Trophoblast cell (in vitro differentiated cells and primary cell): ENCODE measurements at regions not wholly inside any gene's neighbourhood (a gene's known extent, or its start where the extent isn't known, plus 50 kb on each side); places are given as distances from the start of the nearest gene placed in this dataset.

ENCODE experiments used
- DNase-seq, 2 donors: peaks; one replicate each; pipeline ENCODE4 v3.0.0-alpha.2; 2016
- H2AFZ ChIP-seq: 2 replicates; pipeline ENCODE4 v1.6.1; 2013; ENCODE audit warnings: low read length, moderate library complexity, mild to moderate bottlenecking; ENCODE audit not compliant: insufficient read depth, poor library complexity
- H2AK5ac ChIP-seq: 2 replicates; pipeline ENCODE4 v1.6.1; 2013; ENCODE audit warnings: mild to moderate bottlenecking, low read length
- H2BK120ac ChIP-seq: 2 replicates; pipeline ENCODE4 v1.6.1; 2013; ENCODE audit warnings: low read length, mild to moderate bottlenecking, moderate library complexity; ENCODE audit not compliant: insufficient read depth, poor library complexity
- H2BK12ac ChIP-seq: 2 replicates; pipeline ENCODE4 v1.6.1; 2013; ENCODE audit warnings: mild to moderate bottlenecking, low read length, moderate library complexity
- H2BK5ac ChIP-seq: 2 replicates; pipeline ENCODE4 v1.6.1; 2013; ENCODE audit warnings: low read length, low read depth, moderate library complexity, mild to moderate bottlenecking; ENCODE audit not compliant: poor library complexity
- H3K14ac ChIP-seq: 2 replicates; pipeline ENCODE4 v1.6.1; 2013; ENCODE audit warnings: mild to moderate bottlenecking, low read length
- H3K18ac ChIP-seq: 2 replicates; pipeline ENCODE4 v1.6.1; 2013; ENCODE audit warnings: mild to moderate bottlenecking, low read length
- H3K23ac ChIP-seq: 2 replicates; pipeline ENCODE4 v1.6.1; 2013; ENCODE audit warnings: low read length
- H3K27ac ChIP-seq: 2 replicates; pipeline ENCODE4 v1.5.1; 2013; ENCODE audit warnings: low read depth, mild to moderate bottlenecking, inconsistent platforms, low read length, moderate library complexity
- H3K27me3 ChIP-seq: 2 replicates; pipeline ENCODE4 v1.6.1; 2013; ENCODE audit warnings: inconsistent platforms, mild to moderate bottlenecking, low read length, moderate library complexity; ENCODE audit not compliant: insufficient read depth
- H3K36me3 ChIP-seq, 2 experiments: 1 replicate in 1 of 2; 2 replicates in 1 of 2; pipeline ENCODE4 v1.6.1; 2013; ENCODE audit warnings: low read length in 2 of 2, mild to moderate bottlenecking in 2 of 2, moderate library complexity in 1 of 2; ENCODE audit not compliant: insufficient read depth in 2 of 2, control insufficient read depth in 1 of 2
- H3K4ac ChIP-seq: 2 replicates; pipeline ENCODE4 v1.6.1; 2013; ENCODE audit warnings: low read depth, mild to moderate bottlenecking, low read length, moderate library complexity
- H3K4me1 ChIP-seq, 2 experiments: 1 replicate in 1 of 2; 2 replicates in 1 of 2; pipeline ENCODE4 v1.6.1; 2013; ENCODE audit warnings: low read length in 2 of 2, mild to moderate bottlenecking in 2 of 2, moderate library complexity in 1 of 2; ENCODE audit not compliant: insufficient read depth in 2 of 2, control insufficient read depth in 1 of 2
- H3K4me2 ChIP-seq: 2 replicates; pipeline ENCODE4 v1.6.1; 2013; ENCODE audit warnings: inconsistent platforms, mild to moderate bottlenecking, low read length, moderate library complexity
- H3K4me3 ChIP-seq: 2 replicates; pipeline ENCODE4 v1.5.1; 2013; ENCODE audit warnings: mild to moderate bottlenecking, low read depth, low read length, inconsistent platforms
- H3K79me1 ChIP-seq: one replicate; pipeline ENCODE4 v1.6.1; 2013; ENCODE audit warnings: low read length
- H3K79me2 ChIP-seq: 2 replicates; pipeline ENCODE4 v1.6.1; 2013; ENCODE audit warnings: low read length, mild to moderate bottlenecking; ENCODE audit not compliant: control insufficient read depth, insufficient read depth, poor library complexity
- H3K9ac ChIP-seq: 2 replicates; pipeline ENCODE4 v1.6.1; 2013; ENCODE audit warnings: mild to moderate bottlenecking, low read length
- H3K9me3 ChIP-seq: 2 replicates; pipeline ENCODE4 v1.6.1; 2013; ENCODE audit warnings: low read depth, mild to moderate bottlenecking, control low read depth, inconsistent platforms, low read length; ENCODE audit not compliant: insufficient read depth
- H4K12ac ChIP-seq: 2 replicates; pipeline ENCODE4 v1.6.1; 2013; ENCODE audit warnings: low read depth, mild to moderate bottlenecking, low read length, moderate library complexity
- H4K8ac ChIP-seq: 2 replicates; pipeline ENCODE4 v1.6.1; 2013; ENCODE audit warnings: low read depth, mild to moderate bottlenecking, low read length, moderate library complexity
- H4K91ac ChIP-seq: one replicate; pipeline ENCODE4 v1.6.1; 2013; ENCODE audit warnings: low read depth, mild to moderate bottlenecking, low read length, moderate library complexity
- whole genome bisulfite sequencing: extraction: QIAGEN DNeasy Blood & Tissue Kit; methylation state at CpG from one replicate; pipeline ENCODE4 v1.1.7; 2013; ENCODE audit warnings: missing lambda C conversion rate; ENCODE audit not compliant: insufficient read length, insufficient coverage; ENCODE audit errors: extremely low coverage; 5-methylcytosine and 5-hydroxymethylcytosine counted together

DNA sequence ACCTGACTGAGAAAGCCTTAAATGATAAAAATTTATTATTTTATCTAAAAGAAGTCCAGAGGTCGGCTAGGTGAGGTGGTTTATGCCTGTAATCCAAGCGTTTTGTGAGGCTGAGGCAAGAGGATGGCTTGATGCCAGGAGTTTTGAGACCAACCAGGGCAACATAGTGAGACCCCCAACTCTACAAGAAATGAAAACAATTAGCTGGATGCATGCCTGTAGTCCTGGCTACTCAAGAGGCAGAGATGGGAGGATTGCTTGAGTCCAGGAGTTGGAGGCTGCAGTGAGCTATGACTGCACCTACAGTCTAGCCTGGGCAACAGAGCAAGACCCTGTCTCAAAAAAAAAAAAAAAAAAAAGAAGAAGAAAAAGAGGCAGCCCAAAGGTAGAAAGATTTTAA lies 179.9 kb upstream of the KIF2A start:
- no peaks in the 10 kb centered on the region for H3K36me3 ChIP-seq
- peaks cover 5% of the 10 kb centered on the region for H3K9me3 ChIP-seq
- H3K9ac ChIP-seq, result no peak overlapping the region
- H4K12ac ChIP-seq, result no peak overlapping the region
- no peak overlapping the region for H2AK5ac ChIP-seq
- H3K4ac ChIP-seq, result no peak overlapping the region
- H3K4me2 ChIP-seq, result no peak overlapping the region
- no peak overlapping the region for H2AFZ ChIP-seq
- H3K27me3 ChIP-seq, result no peaks in the 10 kb centered on the region
- no peak overlapping the region for H3K27ac ChIP-seq
- H3K4me1 ChIP-seq, result no peaks in the 10 kb centered on the region
- no peaks in the 10 kb centered on the region for H3K79me2 ChIP-seq
- H3K14ac ChIP-seq, result no peak overlapping the region
- H4K91ac ChIP-seq, result no peak overlapping the region
- no peak for DNase-seq
- H3K18ac ChIP-seq, result no peak overlapping the region
- H2BK120ac ChIP-seq, result no peak overlapping the region
- no peak overlapping the region for H2BK5ac ChIP-seq
- H3K23ac ChIP-seq, result no peak overlapping the region
- H3K79me1 ChIP-seq, result no peaks in the 10 kb centered on the region
- H3K4me3 ChIP-seq, result no peak overlapping the region
- WGBS, result no CpG with 5 or more reads among the region's 2 CpGs
- no peak overlapping the region for H4K8ac ChIP-seq
- H2BK12ac ChIP-seq, result no peak overlapping the region

DNA sequence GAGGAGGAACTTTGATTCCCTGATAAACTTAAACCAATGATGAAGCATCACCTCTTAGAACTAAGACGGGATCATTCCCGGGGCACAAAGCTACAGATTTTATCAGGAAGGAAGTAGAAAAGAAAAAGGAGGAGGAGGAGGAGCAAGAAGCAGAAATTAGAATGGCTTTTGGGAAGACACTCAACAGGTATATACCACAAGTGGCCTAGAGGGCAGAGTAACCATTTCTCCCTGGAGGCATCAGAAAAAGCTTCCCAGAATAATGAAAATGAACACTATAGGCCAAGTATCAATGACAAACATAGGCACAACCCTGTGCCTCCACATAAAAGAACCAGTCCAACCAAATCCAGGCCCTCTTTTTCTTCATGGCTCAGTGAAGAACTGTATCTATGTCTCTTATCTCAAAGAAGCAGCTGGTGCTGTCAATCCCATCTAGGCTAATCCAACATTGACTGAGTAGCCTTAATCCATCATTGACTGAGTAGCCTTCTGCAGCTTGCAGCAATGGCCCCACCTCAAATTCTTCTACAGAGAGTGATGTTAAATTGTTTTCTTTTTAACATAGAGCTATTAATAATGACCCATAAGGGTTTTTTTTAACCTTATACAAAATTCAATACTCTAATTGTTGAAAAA lies 178.8 kb upstream of the KIF2A start:
- no CpG with 5 or more reads among the region's 2 CpGs for WGBS
- H3K4me3 ChIP-seq, result no peak overlapping the region
- no peak overlapping the region for H3K4ac ChIP-seq
- H3K18ac ChIP-seq, result no peak overlapping the region
- no peaks in the 10 kb centered on the region for H3K9me3 ChIP-seq
- H2AFZ ChIP-seq, result no peak overlapping the region
- H3K79me1 ChIP-seq, result no peaks in the 10 kb centered on the region
- H3K23ac ChIP-seq, result no peak overlapping the region
- H3K36me3 ChIP-seq, result no peaks in the 10 kb centered on the region
- H3K4me2 ChIP-seq, result no peak overlapping the region
- no peak overlapping the region for H2AK5ac ChIP-seq
- H2BK120ac ChIP-seq, result no peak overlapping the region
- H3K4me1 ChIP-seq, result no peaks in the 10 kb centered on the region
- no peak overlapping the region for H2BK12ac ChIP-seq
- H3K27ac ChIP-seq, result no peak overlapping the region
- DNase-seq, result no peak
- H2BK5ac ChIP-seq, result no peak overlapping the region
- H4K12ac ChIP-seq, result no peak overlapping the region
- H4K8ac ChIP-seq, result no peak overlapping the region
- no peak overlapping the region for H3K9ac ChIP-seq
- no peaks in the 10 kb centered on the region for H3K27me3 ChIP-seq
- no peak overlapping the region for H4K91ac ChIP-seq
- no peaks in the 10 kb centered on the region for H3K79me2 ChIP-seq
- H3K14ac ChIP-seq, result no peak overlapping the region

DNA sequence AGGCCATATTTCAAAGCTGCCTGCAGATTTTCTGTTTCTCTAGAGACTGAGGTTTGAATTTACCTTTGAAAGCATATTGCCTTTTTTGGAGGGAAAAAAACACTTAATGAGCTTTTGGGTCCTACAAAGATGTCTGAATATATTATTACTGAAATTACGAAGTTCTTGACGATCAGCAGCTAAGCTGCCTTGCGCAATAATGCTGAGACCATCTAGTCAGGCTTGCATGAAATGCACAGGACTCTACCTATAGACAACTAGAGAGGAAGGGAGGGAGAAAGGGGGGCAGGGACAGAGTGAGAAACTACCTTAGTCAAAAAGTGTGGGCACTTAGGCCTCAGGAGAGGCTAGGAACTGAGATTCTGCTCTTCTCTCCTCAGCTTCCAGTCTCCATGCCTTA lies 175.9 kb upstream of the KIF2A start:
- Histone ChIP-seq H3K4me1 (no peaks in the 10 kb centered on the region), H2AFZ (no peak overlapping the region), H2AK5ac (no peak overlapping the region), H3K18ac (no peak overlapping the region), H3K27me3 (no peaks in the 10 kb centered on the region), H4K8ac (no peak overlapping the region), H3K14ac (no peak overlapping the region), H3K4me3 (no peak overlapping the region), H3K27ac (no peak overlapping the region), H2BK5ac (no peak overlapping the region), H3K36me3 (no peaks in the 10 kb centered on the region), H2BK12ac (no peak overlapping the region), H3K79me1 (no peaks in the 10 kb centered on the region), H4K12ac (no peak overlapping the region), H3K9ac (no peak overlapping the region), H3K23ac (no peak overlapping the region), H3K4ac (no peak overlapping the region), H3K9me3 (no peaks in the 10 kb centered on the region), H2BK120ac (no peak overlapping the region), H3K79me2 (no peaks in the 10 kb centered on the region), H4K91ac (no peak overlapping the region), H3K4me2 (no peak overlapping the region)
- no peak for DNase-seq
- no CpG with 5 or more reads among the region's 3 CpGs for WGBS

DNA sequence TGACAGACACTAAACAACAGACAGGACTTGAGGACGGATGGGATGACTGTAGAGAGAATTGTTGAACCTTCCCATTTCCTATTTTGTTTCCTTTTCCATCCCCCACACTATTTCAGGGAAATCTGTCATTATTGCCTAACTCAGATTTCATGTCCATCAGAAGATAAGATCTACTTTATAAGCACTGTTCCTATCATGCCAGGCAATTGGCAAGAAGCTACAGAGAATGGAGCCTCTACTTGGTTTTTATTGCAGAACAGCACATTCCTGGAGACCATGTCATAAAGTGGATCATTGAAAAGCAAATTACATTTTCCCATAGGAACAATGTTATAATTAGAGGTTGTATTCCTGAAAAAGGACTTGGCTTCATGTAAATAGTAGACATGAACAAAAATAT lies 173.7 kb upstream of the KIF2A start:
- Histone ChIP-seq H2BK12ac (no peak overlapping the region), H2AFZ (no peak overlapping the region), H2BK5ac (no peak overlapping the region), H3K4me2 (no peak overlapping the region), H3K36me3 (no peaks in the 10 kb centered on the region), H3K79me2 (no peaks in the 10 kb centered on the region), H4K8ac (no peak overlapping the region), H3K4ac (no peak overlapping the region), H3K23ac (no peak overlapping the region), H3K27ac (no peak overlapping the region), H3K14ac (no peak overlapping the region), H3K4me3 (no peak overlapping the region), H3K79me1 (no peaks in the 10 kb centered on the region), H3K9me3 (no peaks in the 10 kb centered on the region), H2AK5ac (no peak overlapping the region), H3K4me1 (no peaks in the 10 kb centered on the region), H2BK120ac (no peak overlapping the region), H3K9ac (no peak overlapping the region), H3K18ac (no peak overlapping the region), H4K12ac (no peak overlapping the region), H3K27me3 (no peaks in the 10 kb centered on the region), H4K91ac (no peak overlapping the region)
- no peak for DNase-seq
- no CpG with 5 or more reads among the region's 1 CpG for WGBS
